Nephron (organoid): ENCODE measurements at regions not wholly inside any gene's neighbourhood (a gene's known extent, or its start where the extent isn't known, plus 50 kb on each side); places are given as distances from the start of the nearest gene placed in this dataset.

ENCODE experiments used
- H3K27ac Mint-ChIP-seq, 3 experiments: 2 replicates each; pipeline ENCODE4 v1.8.0; 2020; ENCODE audit warnings: mixed read lengths in 3 of 3, mild to moderate bottlenecking in 2 of 3, moderate library complexity in 1 of 3
- H3K27me3 Mint-ChIP-seq: 2 replicates; pipeline ENCODE4 v1.8.0; 2021; ENCODE audit warnings: low read depth, mild to moderate bottlenecking, moderate library complexity, mixed read lengths
- H3K36me3 Mint-ChIP-seq: 2 replicates; pipeline ENCODE4 v1.8.0; 2020; ENCODE audit warnings: low read depth, mixed read lengths
- H3K4me1 Mint-ChIP-seq: 2 replicates; pipeline ENCODE4 v1.8.0; 2020; ENCODE audit warnings: mixed read lengths
- H3K4me3 Mint-ChIP-seq, 3 experiments: 2 replicates each; pipeline ENCODE4 v1.8.0; 2020; ENCODE audit warnings: mild to moderate bottlenecking in 3 of 3, mixed read lengths in 3 of 3, moderate library complexity in 2 of 3
- H3K9me3 Mint-ChIP-seq: 2 replicates; pipeline ENCODE4 v1.8.0; 2020; ENCODE audit warnings: mixed read lengths
- TF ChIP-seq, protein P1 (sequence below), 3 experiments: fragments of 200-600 bp; sonication (generic); IDR thresholded peaks; one replicate each; pipeline ENCODE4 v1.5.0; 2021; ENCODE audit warnings: antibody characterized with exemption in 3 of 3; ENCODE audit not compliant: unreplicated experiment in 3 of 3

DNA sequence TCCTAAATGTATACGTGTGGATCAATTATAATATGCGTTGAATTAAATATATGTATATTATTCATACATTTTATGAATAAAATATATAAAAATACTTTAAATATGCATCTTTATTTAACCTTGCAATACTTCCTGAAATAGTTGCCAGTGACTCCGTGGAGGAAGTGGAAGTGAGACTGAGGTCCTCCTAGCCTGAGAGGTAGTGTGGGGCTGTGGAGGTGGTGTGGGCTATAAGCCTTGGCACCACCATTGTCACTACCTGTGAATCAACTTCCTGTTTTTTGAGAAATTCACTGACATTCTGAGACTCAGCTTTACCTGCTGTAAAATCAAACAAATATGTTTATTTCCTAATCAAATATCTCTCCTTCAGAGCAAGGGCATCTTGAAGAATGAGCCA, 514.2 kb downstream of the VRK1 start:
- H3K27ac Mint-ChIP-seq: no peak overlapping the region
- H3K4me1 Mint-ChIP-seq: no peaks in the 10 kb centered on the region
- no peak overlapping the region for H3K4me3 Mint-ChIP-seq
- TF ChIP-seq, protein P1, sequence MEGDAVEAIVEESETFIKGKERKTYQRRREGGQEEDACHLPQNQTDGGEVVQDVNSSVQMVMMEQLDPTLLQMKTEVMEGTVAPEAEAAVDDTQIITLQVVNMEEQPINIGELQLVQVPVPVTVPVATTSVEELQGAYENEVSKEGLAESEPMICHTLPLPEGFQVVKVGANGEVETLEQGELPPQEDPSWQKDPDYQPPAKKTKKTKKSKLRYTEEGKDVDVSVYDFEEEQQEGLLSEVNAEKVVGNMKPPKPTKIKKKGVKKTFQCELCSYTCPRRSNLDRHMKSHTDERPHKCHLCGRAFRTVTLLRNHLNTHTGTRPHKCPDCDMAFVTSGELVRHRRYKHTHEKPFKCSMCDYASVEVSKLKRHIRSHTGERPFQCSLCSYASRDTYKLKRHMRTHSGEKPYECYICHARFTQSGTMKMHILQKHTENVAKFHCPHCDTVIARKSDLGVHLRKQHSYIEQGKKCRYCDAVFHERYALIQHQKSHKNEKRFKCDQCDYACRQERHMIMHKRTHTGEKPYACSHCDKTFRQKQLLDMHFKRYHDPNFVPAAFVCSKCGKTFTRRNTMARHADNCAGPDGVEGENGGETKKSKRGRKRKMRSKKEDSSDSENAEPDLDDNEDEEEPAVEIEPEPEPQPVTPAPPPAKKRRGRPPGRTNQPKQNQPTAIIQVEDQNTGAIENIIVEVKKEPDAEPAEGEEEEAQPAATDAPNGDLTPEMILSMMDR (IDR thresholded peaks at IDR 0.05; ENCODE audit: unreplicated experiment in 3 of 3): no peak
- peaks cover 3% of the 10 kb centered on the region for H3K27me3 Mint-ChIP-seq
- no peaks in the 10 kb centered on the region for H3K36me3 Mint-ChIP-seq
- H3K9me3 Mint-ChIP-seq: peaks cover 9% of the 10 kb centered on the region

DNA sequence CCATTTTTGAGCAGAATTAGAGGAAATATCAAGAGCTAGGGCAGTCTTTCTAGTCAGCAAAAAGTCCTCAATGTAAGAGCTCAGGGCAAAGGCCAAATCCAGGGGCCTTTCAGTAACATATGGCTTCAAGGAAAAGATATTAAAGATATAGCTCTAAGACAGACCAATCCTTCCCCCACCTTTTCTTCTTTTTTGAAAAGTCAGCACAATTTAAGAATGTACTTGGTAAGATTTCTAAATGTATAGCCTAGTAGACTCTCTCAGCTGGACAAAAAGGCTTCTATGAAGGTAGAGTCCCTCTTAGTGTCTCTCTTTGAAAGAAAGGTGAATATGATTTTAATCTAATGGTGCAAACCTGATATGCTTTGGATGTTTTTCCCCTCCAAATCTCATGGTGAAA, 515.7 kb downstream of the VRK1 start:
- Mint-ChIP-seq H3K36me3 (no peaks in the 10 kb centered on the region), H3K4me3 (no peak overlapping the region), H3K27me3 (peaks cover 4% of the 10 kb centered on the region), H3K4me1 (no peaks in the 10 kb centered on the region), H3K27ac (no peak overlapping the region), H3K9me3 (peaks cover 9% of the 10 kb centered on the region)
- TF ChIP-seq, protein P1 (IDR thresholded peaks at IDR 0.05; ENCODE audit: unreplicated experiment in 3 of 3): no peak

DNA sequence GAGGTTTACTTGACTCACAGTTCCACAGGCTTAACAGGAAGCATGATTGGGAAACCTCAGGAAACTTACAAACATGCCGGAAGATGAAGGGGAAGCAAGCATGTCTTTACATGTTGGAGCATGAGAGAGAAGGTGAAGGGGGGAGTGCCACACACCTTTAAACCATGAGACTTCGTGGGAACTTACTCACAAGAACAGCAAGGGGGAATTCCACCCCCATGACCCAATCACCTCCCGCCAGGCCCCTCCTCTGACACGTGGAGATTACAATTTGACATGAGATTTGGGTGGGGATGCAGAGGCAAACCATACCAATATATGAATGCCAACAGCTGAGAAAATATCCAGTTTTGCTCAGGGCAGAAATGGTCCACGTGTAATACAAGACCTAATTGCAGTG, 518.6 kb downstream of the VRK1 start:
- H3K4me3 Mint-ChIP-seq: no peak overlapping the region
- TF ChIP-seq, protein P1 (IDR thresholded peaks at IDR 0.05; ENCODE audit: unreplicated experiment in 3 of 3): no peak
- H3K27ac Mint-ChIP-seq: no peak overlapping the region
- H3K36me3 Mint-ChIP-seq: no peaks in the 10 kb centered on the region
- H3K4me1 Mint-ChIP-seq: no peaks in the 10 kb centered on the region
- H3K27me3 Mint-ChIP-seq: peaks cover 13% of the 10 kb centered on the region
- H3K9me3 Mint-ChIP-seq: peaks cover 9% of the 10 kb centered on the region

DNA sequence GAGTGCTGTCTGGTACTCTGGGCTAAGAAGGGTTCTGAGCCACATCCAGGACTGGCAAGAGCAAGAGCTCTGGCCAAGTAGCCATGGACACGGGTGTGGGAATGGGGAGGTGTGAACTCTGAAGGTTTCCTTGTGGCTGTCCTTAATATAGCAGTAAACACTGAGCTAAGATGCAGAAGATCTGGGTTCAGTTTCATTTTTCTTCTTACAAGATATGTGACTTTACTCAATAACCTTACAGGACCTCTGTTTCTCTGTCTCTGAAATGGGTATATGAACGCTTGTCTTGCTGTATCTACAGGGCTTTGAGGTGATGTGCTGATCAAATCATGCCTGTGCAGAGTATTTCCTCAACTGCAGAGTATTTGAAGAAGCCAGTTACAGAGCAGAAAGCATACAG, 521.2 kb downstream of the VRK1 start:
- Mint-ChIP-seq H3K27ac (no peak overlapping the region), H3K27me3 (peaks cover 14% of the 10 kb centered on the region), H3K9me3 (peaks cover 2% of the 10 kb centered on the region), H3K36me3 (no peaks in the 10 kb centered on the region), H3K4me1 (no peaks in the 10 kb centered on the region), H3K4me3 (no peak overlapping the region)
- TF ChIP-seq, protein P1 (IDR thresholded peaks at IDR 0.05; ENCODE audit: unreplicated experiment in 3 of 3): no peak

DNA sequence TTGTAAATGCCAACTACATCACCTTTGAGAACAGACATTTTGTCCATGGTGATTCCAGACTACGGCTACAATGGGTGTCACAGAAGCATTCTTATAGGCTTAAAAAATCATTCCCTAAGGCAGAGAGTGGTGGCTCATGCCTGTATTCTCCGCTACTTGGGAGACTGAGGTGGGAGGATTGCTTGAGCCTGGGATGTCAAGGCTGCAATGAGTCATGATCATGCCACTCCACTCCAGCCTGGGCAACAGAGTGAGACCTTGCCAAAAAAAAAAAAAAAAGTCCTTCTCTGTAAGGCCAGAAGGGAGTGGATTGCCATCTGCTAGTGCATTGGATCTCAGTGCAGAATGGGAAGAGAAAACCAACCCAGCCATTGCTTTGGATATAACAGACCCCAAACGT, 522.5 kb downstream of the VRK1 start:
- no peaks in the 10 kb centered on the region for H3K9me3 Mint-ChIP-seq
- H3K4me3 Mint-ChIP-seq: no peak overlapping the region
- TF ChIP-seq, protein P1 (IDR thresholded peaks at IDR 0.05; ENCODE audit: unreplicated experiment in 3 of 3): no peak
- H3K27ac Mint-ChIP-seq: no peak overlapping the region
- no peaks in the 10 kb centered on the region for H3K36me3 Mint-ChIP-seq
- no peaks in the 10 kb centered on the region for H3K4me1 Mint-ChIP-seq
- peaks cover 14% of the 10 kb centered on the region for H3K27me3 Mint-ChIP-seq

DNA sequence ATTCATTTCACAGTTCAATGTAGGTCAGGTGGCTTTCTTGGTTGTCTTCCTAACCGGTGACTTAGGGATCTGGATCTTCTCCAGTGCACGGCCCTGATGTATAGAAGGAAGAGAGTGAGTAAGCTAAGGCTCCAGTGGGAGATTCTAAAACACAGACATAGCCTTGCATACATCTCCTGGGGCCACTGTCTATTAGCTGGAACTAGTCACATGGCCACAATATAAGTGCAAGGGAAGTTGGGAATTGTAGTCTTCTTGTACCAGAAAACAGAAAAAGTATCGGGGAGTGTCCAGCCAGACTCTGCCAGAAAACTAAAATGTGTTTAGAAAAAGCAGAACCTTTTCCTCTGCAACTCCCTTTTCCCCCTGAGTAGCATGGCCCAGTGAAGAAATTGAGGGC, 531.6 kb downstream of the VRK1 start:
- Mint-ChIP-seq H3K9me3 (peaks cover 3% of the 10 kb centered on the region), H3K27ac (no peak overlapping the region), H3K4me1 (no peaks in the 10 kb centered on the region), H3K27me3 (peaks cover 8% of the 10 kb centered on the region), H3K4me3 (no peak overlapping the region), H3K36me3 (no peaks in the 10 kb centered on the region)
- TF ChIP-seq, protein P1 (IDR thresholded peaks at IDR 0.05; ENCODE audit: unreplicated experiment in 3 of 3): no peak
